ENCODE measurements at regions not wholly inside any gene's neighbourhood (a gene's known extent, or its start where the extent isn't known, plus 50 kb on each side); places are given as distances from the start of the nearest gene placed in this dataset.
"Not testable (repeated sequence)": the region's sequence is repeated elsewhere in the genome, so short reads cannot be mapped to it uniquely, and the experiment has no call there.

DNA sequence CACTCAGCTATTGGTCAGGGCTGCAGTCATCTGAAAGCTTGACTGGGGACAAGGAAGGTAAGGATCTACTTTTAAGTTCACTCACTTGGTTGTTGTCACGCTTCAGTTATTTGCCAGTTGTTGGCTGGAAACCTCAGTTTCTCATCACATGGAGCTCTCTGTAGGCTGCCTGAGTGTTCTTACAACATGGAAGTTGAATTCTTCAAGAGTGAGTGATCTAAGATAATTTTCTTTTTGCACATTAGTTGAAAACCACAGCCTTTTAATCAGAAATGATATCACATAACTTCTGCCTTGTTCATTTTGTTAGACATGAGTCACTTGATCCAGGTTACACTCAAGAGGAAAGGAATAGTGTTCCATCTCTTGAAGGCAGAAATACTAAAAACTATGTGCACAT, 552.7 kb downstream of the RAPGEF2 start:
- DNase-seq (ENCODE audit: low read depth), result peak; percentile 85

DNA sequence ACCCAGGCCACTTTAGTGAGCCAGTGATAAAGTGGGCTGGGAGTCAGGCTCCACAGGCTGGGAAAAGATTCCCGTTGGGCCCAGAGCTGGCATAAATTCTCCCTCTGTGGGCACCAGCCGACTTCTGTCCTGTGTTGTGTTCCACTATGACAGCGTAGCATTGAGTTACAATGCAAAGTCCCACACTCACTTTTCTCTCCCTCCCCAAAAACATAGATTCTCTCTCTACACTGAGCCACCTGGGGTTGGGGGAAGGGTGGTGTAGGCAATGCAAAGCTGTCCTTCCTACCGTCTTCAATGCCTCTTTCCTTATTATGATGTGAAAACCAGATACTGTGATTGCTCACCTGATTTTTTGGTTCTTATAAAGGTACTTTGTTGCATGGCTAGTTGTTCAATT, 566.2 kb downstream of the RAPGEF2 start:
- DNase-seq (ENCODE audit: low read depth), result no peak

DNA sequence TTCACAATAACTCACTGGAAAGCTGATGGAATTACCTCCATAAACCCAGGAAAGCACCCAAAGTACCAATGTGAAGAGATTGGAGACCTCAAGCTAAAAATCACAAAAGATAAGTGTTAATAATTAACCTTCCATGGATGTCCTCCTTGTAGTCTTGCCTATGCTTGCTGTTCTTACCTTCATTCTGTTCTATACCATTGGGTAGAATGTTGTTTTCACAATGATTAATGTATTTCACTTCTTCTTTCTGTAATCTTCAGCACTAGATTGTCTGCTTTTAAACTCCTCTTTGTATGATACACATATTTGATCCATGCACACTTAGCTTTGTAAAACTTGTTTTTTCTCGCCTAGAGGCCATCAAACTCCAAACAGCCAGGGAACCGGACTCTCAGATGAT, 570.3 kb downstream of the RAPGEF2 start:
- DNase-seq (ENCODE audit: low read depth), result no peak

DNA sequence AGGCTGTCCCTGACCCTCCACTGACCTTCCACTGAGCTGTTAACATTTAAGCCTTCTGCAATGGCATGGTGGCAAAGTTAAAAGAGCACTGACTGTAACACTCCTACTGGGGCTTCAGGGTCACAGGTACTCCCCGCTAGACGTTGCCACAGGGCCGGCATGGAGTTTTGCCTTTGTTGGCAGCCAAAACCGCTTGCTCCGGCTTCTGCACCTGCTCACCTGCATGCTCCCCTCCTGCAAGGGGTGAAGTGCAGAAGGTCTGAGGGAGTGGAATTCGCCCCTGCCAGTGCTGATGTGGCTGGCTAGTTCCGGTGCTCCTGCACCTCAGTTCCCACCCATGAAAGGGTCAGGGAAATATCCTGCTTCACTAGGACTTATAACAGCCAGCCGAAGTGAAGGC, 571.4 kb downstream of the RAPGEF2 start:
- no peak for DNase-seq (ENCODE audit: low read depth)

DNA sequence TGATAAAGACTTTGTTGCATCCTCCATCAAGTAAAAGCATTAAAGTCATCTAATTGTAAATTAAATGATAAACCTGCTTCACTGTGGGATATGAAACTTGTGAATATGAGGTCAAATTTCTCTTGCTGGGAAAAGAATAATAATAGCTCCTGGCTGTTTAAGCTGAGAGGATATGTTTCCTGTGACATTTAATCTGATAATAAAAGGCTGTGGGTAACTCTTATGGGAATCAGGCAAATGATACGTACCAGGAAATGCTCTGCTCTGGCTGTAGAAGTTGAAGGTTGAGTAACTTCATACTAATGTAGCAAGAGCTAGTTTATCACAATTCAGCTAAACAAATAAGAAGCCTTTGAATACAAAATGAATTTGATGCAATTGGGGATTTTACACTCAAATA, 574.6 kb downstream of the RAPGEF2 start:
- peak; percentile 19 for DNase-seq (ENCODE audit: low read depth)

DNA sequence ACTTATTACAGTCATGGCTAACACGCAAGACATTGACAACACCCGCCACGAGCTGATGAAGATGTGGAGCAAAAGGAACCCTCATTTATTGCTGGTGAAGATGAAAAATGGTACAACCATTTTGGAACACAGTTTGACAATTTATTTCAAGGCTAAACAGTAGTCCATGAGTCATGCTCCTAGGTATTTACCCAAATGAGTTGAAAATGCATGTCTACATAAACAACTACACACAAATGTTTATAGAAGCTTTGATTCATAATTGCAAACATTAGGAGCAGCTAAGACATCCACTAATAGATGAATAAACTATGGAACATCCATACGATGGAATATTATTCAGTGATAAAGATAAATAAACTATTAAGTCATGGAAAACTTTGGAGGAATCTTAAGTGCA, 580.1 kb downstream of the RAPGEF2 start:
- peak; percentile 47 for DNase-seq (ENCODE audit: low read depth)

DNA sequence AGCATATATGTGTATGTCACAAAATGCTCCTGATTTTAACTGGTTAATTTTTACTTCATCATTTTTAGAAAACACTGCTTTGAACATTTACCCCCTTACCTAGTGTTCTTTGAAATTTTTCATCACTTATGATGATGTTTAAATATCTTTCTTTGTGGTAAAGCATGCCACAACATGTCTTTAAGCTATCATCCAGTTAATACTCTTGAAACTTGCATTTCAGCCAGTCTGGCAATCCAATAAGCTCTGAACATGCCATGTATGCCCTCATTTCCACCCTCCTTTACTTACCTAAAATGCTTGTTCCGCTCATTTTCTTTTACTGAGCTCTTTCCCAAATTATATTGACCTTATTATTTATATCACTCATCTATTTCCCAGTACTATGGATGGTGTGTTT, 581.2 kb downstream of the RAPGEF2 start:
- DNase-seq (ENCODE audit: low read depth), result no peak

DNA sequence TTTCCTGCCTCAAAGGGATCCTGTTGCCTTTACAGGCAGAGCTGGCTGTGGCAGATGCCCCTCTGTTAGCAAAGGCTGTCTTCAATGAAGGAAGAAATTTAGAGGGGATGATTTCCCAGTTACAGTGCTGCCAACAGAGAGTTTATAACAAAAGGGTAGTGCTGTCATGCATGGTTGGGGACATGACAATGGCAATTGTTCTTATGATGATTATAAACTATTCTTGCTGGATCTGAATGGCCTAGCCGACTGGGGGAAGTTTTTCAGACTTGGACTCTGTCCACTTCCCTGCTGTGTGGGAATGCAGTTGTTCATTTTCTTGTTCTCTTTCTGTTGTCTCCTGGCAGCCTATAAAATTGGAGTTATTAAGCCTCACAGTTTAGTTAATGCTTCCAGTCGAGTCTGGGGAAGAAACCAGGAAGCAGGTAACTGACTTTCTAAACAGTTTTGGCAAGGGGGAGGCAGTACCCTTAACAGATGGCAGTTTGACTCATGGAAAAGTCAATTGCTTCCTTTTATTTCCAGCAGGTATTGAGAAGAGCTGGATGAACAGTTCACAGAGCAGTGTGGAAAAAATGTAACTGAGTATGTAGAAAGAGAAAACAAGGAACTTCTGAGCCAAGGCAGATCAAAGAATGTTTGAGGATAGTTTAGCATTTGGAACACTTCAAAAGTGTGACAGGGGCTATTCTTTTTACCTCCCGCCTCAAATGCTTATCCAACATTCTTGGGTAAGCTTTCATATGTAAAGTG, 582.6 kb downstream of the RAPGEF2 start:
- DNase-seq (ENCODE audit: low read depth), result no peak

DNA sequence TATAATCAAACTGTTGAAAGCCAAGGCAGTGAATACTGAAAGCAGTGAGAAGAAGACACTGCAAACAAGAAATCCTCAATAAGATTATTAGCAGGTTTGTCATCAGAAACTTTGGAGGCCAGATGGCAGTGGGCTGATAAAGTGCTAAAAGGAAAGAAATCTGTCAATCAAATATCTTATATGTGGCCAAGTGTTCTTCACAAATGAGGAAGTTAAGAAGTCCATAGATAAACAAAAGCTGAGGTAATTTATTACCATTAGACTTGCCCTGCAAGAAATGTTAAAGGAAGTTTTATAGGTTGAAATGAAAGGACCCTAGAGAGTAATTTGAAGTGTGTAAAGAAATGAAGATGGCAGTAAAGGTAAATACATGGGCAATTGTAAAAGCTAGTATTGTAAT, 586.6 kb downstream of the RAPGEF2 start:
- no peak for DNase-seq (ENCODE audit: low read depth)

DNA sequence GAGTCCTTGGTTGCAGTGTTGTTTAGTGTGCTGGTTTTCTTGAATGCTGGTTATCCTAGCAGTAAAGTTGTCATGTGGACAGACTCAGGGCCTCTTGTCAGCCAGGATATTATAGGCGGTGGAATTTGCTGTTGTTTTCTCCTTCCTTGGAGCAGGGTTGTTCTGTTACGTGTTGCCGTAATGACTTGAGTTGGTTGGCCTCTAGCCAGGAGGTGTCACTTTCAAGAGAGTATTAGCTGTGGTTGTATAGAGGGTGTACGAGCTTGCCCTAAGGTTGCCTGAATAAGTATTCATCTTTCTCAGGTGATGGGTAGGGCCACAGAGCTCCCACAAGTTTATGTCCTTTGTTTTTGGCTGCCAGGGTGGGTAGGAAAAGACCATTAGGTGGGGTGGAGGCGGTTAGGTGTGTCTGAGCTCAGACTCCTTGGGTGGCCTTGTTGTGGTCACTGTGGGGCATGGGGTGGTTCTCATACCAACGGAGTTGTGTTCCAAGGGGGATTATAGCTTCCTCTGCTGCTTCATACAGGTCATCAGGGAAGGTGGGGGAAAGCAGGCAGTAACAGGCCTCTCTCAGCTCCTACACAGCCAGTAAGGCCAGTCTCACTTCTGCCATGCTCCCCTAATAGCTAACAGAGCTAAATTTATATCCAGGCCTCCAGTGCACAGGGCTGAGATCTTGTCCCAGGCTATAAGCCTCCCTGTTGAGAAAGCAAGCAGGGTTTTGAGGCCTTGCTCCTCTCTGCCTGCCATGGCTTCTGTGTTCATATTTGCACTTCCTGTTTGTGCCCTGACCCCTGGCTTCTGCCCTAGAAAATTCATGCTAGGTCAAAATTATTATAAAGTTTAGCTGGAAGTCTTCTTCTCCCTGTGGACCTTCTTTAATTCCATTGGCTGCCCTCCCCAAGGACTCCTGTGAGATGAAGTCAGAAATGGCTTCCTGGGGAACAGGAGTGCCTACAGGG, 594.7 kb downstream of the RAPGEF2 start:
- DNase-seq (ENCODE audit: low read depth), result no peak

DNA sequence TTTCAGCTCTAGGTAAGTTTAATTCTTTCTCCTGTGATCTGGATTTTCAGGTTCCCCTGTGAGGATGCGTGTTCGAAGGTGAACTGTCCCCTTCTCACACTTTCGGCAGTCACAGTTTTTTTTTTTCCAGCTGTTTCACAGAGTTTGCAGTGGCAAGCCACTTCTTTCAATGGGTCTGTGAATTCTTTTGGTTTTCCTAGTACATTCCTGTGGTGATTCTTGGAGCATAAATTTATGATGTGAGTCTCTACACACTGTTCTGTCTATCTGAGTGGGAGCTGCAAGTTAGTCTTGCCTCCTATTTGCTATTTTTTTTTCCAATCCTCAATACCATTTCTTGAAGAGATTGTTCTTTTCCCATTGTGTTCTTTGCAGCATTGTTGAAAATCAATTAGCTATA, 595.5 kb downstream of the RAPGEF2 start:
- no peak for DNase-seq (ENCODE audit: low read depth)

DNA sequence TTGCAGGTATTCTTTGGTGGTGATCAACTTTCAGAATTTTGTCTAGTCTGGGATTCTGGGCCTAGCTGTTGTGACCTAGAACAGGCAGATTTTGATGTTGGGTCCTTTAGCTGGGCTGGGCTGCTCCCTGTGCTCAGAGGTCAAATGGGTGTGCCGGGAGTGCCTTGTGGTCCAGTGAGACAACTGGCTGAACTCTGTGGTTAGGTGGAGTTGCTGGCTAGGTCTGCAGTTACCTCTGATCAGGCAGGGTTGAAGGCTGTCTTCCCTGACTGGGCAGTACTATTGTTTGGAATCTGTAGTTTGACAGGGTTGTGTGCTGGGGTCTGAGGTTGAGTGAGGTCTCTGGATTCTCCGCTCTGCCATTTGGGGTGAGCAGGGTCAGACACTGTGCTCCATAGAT, 599.3 kb downstream of the RAPGEF2 start:
- no peak for DNase-seq (ENCODE audit: low read depth)

DNA sequence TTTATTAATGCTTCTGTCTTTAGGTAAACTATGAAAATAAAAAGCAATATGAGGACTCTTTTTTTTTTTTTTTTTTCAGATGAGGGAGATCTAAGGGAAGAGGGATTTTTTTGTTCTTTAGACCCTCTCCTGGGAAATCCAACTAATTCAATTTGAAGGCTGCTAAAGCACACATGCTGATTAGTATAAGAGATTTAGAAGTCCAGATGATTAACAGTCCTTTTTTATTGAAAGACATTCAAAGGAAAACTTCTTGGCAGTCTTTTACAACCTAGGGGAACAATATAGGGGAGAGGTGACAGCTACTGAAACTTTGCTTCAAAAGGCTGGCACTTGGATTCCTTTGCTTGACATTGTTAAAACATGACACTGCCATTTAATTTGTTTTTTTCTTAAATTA, 602.5 kb downstream of the RAPGEF2 start:
- no peak for DNase-seq (ENCODE audit: low read depth)

DNA sequence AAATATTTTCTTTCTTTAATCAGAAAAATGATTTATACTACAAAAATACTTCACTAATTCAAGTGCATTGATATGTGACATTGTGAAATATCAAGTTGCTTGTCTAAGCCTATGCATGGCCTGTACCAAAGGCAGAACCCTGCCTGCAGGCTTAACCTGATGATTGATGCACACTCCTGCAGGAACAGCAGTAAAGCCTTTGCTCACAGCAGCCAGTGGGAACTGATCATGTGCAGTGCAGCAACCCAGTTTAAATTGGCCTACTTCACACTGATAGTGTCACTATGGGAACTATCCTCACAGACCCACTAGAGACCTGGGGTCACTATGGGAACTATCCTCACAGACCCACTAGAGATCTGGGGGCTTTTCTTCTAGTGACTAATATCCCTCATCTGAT, 603.8 kb downstream of the RAPGEF2 start:
- no peak for DNase-seq (ENCODE audit: low read depth)

DNA sequence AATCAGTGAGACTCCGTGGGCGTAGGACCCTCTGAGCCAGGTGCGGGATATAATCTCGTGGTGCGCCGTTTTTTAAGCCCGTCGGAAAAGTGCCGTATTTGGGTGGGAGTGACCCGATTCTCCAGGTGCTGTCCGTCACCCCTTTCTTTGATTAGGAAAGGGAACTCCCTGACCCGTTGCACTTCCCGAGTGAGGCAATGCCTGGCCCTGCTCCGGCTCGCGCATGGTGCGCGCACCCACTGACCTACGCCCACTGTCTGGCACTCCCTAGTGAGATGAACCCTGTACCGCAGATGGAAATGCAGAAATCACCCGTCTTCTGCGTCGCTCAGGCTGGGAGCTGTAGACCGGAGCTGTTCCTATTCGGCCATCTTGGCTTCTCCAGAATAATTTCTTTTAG, 612.3 kb downstream of the RAPGEF2 start:
- DNase-seq (ENCODE audit: low read depth), result not testable (repeated sequence)

DNA sequence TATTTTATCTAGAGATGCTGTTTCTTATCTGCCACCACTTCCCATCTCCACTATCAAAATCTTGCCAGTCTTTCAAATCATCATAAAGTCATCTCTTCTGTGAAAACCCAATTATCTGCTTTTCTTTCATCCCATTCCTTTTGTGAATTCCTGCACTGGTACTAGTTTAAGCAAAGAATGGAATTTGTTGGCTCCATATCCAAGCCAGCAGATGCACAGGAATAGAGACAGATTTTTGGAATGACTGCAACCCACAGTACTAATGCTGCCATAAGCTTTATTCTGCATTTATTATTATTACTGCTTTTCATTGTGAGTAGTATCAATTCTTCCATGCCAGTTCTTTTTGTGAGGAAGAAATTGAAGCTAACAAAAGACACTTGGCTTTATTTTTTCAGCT, 616.7 kb downstream of the RAPGEF2 start:
- no peak for DNase-seq (ENCODE audit: low read depth)

DNA sequence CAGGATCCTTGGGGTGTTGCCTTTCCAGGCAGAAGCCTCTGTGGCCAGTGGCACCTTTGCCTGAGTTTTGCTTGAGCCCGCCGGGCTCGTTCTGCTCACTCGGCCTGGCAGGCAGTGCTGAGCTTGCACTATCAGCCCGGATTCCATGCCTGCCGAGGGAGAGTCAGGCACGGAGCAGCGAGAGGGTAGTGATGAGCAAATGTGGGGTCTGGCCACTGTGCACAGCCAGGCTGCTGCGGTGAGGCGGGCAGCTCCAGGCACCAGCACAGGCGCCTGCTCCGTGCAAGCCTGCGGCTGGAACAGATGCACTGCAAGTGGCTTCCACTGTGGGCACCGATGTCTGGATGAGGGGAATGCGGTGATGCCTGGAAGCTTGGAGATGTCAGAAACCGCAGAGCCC, 619.2 kb downstream of the RAPGEF2 start:
- DNase-seq (ENCODE audit: low read depth), result no peak

DNA sequence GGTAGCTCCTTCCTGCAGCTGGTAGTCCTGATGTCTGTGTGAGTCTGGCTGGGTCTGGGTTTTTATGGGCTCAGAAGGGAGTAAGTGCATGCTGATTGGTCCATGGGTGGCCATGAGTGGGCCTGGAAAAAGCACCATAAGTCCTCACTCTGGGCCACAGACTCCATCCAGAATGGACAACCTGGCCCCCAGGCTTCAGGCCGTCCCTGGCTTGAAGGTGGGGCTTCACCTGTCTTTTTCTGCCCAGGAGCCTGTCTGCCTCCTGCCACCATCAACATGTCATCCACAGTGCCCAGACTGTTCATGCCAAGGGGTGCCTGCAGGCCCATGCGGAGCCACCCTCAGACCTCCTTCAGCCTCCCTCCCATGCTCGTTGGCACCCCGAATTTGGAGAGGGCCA, 620.0 kb downstream of the RAPGEF2 start:
- no peak for DNase-seq (ENCODE audit: low read depth)

DNA sequence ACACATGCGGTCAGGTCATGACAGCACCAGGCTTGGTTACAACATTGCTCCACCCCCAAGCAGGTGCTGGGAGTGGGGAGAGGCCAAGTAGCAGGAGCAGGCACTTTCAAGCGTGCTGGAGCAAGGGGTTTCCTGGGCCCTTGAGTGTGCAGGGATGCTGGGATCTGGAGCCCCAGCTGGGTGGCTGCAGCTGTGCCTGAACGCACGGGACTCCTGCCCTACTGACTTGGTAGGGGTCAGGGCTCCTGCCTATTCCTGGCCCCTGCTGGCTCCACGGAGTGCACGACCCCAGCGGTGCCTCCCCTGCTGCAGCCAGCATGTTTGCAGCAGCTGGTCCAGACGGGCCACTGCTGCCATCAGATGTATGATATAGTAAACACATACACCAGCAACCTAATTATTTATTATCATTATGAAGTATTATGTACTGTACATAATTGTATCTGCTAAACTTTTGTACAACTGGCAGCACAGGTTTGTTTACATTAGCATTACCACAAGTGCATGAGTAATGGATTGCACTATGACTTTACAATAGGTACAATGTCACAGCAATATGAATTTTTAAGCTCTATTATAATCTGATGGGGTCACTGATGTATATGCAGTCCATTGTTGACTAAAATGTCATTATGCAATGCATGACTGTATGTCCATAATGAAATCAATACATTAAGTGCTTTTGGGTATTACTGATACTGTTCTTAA, 620.6 kb downstream of the RAPGEF2 start:
- DNase-seq (ENCODE audit: low read depth), result peak; percentile 23

DNA sequence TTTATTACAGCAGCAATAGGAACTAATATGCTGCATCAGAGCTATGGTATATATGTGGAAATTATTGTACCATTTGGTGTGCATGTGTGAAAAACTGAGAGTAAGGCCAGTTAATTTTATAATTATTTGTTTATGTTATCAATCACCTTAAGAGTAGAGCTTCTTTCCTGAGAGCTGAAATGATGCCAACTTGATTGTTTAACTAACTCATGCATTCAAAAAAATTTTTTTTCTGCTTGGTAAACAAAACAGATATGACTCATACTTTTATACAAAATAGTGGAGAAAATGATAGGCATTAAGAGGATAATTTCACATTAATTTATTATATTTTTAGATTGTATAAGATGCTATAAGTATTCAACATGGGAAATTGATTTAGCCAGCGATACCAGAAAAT, 622.7 kb downstream of the RAPGEF2 start:
- DNase-seq (ENCODE audit: low read depth), result no peak

DNA sequence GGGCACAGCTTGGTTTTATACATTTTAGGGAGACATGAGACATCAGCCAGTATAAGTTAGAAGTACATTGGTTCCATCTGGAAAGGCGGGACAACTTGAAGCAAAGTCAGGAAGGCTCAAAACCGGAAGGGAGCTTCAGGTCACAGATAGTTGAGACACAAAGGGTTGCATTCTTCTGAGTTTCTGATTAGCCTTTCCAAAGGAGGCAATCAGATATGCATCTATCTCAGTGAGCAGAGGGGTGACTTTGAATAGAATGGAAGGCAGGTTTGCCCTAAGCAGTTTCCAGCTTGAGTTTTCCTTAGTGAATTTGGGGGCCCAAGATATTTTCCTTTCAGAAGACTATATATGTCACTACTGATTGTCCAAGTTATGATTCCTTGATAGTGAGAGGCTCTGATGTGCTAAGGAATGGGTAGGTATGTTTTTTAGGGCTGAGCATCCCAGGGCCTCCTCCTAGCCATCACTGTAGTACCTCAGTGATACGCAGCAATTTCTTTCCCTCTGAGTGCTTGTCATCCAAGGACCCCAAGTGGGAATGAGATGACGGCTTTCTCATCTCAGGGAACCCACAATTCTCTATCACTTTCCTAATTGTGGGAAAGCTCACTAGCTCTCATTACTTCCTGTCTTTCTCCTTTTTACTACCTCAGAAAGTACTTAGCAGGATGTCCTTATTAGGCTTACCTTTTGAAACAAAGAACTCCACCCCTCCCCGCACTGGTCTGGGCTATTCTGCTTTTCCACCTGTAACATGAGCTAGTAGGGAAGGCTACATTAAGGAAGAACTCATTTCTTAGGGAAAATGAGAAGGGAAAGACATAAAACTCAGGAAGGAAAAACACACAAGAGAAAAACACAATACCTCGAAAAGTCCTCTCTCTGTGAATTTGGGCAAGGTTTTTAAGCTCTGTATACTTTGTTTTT, 632.7 kb downstream of the RAPGEF2 start:
- DNase-seq (ENCODE audit: low read depth), result no peak

DNA sequence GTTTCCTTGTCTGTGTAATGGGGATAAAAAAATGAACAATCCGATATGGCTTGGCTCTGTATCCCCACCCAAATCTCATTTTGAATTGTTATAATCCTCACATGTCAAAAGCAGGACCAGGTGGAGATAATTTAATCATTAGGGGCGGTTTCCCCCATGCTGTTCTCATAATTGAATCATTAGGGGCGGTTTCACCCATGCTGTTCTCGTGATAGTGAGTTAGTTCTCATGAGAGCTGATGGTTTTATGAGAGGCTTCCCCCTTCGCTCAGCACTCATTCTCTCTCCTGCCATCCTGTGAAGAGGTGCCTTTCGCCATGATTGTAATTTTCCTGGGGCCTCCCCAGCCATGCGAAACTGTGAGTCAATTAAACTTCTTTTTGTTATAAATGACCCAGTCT, 633.5 kb downstream of the RAPGEF2 start:
- DNase-seq (ENCODE audit: low read depth), result no peak

Measured in ELR (cell line).